Stomach (tissue), 8 donors: ENCODE measurements at regions not wholly inside any gene's neighbourhood (a gene's known extent, or its start where the extent isn't known, plus 50 kb on each side); places are given as distances from the start of the nearest gene placed in this dataset.

ENCODE experiments used
- DNase-seq, 2 donors: peaks; one replicate each; pipeline versions ENCODE4 v3.0.0 to v3.0.0-alpha.2; 2013 to 2019
- H3K27ac ChIP-seq, 5 donors: fragments of 200-600 bp in 4 of 5; sonication (generic) in 4 of 5; one replicate each; pipeline ENCODE4 v1.5.1; 2013 to 2019; ENCODE audit warnings: mild to moderate bottlenecking in 1 of 5, moderate library complexity in 1 of 5
- H3K27me3 ChIP-seq, 3 donors: fragments of 200-600 bp; sonication (generic); one replicate each; pipeline ENCODE4 v1.5.1; 2017 to 2019; ENCODE audit warnings: mixed run types in 1 of 3
- H3K36me3 ChIP-seq, 4 donors: fragments of 200-600 bp; sonication (generic); 1 replicate in 3 of 4; 2 replicates in 1 of 4; pipeline ENCODE4 v1.5.1; 2016 to 2019
- H3K4me1 ChIP-seq, 4 donors: fragments of 200-600 bp; sonication (generic); one replicate each; pipeline ENCODE4 v1.5.1; 2016 to 2019
- H3K4me3 ChIP-seq, 4 donors: fragments of 200-600 bp; sonication (generic) in 3 of 4; one replicate each; pipeline ENCODE4 v1.5.1; 2016 to 2019; ENCODE audit warnings: mild to moderate bottlenecking in 1 of 4
- H3K9me3 ChIP-seq, 4 donors: fragments of 200-600 bp; sonication (generic); one replicate each; pipeline ENCODE4 v1.5.1; 2016 to 2019
- EP300 ChIP-seq: sonication (generic); formaldehyde crosslinking; IDR thresholded peaks from one replicate; pipeline ENCODE4 v1.6.1; 2017; ENCODE audit warnings: antibody characterized with exemption
- POLR2A ChIP-seq, 4 donors: fragments of 450-650 bp; IDR thresholded peaks; one replicate each; pipeline ENCODE4 v1.6.1; 2016; ENCODE audit warnings: antibody characterized with exemption in 4 of 4, control low read depth in 2 of 4, mild to moderate bottlenecking in 1 of 4, moderate library complexity in 1 of 4
- POLR2AphosphoS5 ChIP-seq, 3 donors: sonication (generic); formaldehyde crosslinking; IDR thresholded peaks; one replicate each; pipeline ENCODE4 v1.6.1; 2016; ENCODE audit warnings: antibody characterized with exemption in 3 of 3
- WGBS, 5 donors: extraction: QIAGEN DNeasy Blood & Tissue Kit in 3 of 5; methylation state at CpG; one replicate each; pipeline versions ENCODE4 v1.1.5 to v1.1.7; 2013 to 2018; 5-methylcytosine and 5-hydroxymethylcytosine counted together
- intact Hi-C: fragments of 100-400 bp; cut with DNase I; formaldehyde crosslinking; loops from one replicate; pipeline ENCODE4 v1.15.1; 2023; ENCODE audit warnings: low total_unique reads
- TF ChIP-seq, protein P1 (sequence below), 7 experiments: fragments of 450-650 bp in 4 of 7; fragments of 200-600 bp in 3 of 7; sonication (generic) in 3 of 7; IDR thresholded peaks; one replicate each; pipeline ENCODE4 v1.5.1; 2016 to 2019; ENCODE audit warnings: antibody characterized with exemption in 7 of 7, control low read depth in 2 of 7, mild to moderate bottlenecking in 1 of 7
- donor health status: healthy with polysubstance abuse.
- donor health status: Bipolar disorder and iron deficiency.
- donor health status: healthy.

DNA sequence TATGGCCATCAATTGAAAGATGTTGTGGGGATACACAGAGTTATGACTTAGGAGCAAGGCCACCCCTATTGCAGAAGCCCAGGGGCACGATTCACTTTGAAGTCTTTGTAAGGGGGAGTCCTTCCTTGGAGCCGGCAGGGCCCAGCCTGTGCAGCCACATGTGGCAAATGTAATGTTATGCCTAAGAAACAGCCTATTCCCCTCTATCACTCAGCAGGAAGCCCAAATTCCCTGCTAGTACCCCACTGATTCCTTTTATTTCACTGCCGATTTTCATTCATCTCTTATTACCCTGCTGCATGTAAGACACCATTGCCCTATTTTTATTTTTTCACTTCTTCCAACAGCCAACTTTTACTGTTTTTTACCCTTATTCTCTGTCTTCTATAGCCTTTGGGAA lies 233.2 kb downstream of the PMP22 start:
- WGBS, 5 donors: 64 to 75% (median 71%) methylated on average over 3 of the region's 3 CpGs
- peaks cover 0 to 12% (median 0%) of the 10 kb centered on the region in 3 donors for H3K27me3 ChIP-seq
- no peaks in the 10 kb centered on the region for H3K36me3 ChIP-seq
- no peak overlapping the region for H3K27ac ChIP-seq
- no peaks in the 10 kb centered on the region for H3K4me1 ChIP-seq
- intact Hi-C loops: no loop called here
- no peak overlapping the region for H3K4me3 ChIP-seq
- TF ChIP-seq POLR2AphosphoS5 (IDR thresholded peaks at IDR 0.05) (no peak), EP300 (no peak), POLR2A (IDR thresholded peaks at IDR 0.05) (no peak)
- TF ChIP-seq, protein P1, sequence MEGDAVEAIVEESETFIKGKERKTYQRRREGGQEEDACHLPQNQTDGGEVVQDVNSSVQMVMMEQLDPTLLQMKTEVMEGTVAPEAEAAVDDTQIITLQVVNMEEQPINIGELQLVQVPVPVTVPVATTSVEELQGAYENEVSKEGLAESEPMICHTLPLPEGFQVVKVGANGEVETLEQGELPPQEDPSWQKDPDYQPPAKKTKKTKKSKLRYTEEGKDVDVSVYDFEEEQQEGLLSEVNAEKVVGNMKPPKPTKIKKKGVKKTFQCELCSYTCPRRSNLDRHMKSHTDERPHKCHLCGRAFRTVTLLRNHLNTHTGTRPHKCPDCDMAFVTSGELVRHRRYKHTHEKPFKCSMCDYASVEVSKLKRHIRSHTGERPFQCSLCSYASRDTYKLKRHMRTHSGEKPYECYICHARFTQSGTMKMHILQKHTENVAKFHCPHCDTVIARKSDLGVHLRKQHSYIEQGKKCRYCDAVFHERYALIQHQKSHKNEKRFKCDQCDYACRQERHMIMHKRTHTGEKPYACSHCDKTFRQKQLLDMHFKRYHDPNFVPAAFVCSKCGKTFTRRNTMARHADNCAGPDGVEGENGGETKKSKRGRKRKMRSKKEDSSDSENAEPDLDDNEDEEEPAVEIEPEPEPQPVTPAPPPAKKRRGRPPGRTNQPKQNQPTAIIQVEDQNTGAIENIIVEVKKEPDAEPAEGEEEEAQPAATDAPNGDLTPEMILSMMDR (IDR thresholded peaks at IDR 0.05): no peak
- DNase-seq: no peak
- no peaks in the 10 kb centered on the region for H3K9me3 ChIP-seq

DNA sequence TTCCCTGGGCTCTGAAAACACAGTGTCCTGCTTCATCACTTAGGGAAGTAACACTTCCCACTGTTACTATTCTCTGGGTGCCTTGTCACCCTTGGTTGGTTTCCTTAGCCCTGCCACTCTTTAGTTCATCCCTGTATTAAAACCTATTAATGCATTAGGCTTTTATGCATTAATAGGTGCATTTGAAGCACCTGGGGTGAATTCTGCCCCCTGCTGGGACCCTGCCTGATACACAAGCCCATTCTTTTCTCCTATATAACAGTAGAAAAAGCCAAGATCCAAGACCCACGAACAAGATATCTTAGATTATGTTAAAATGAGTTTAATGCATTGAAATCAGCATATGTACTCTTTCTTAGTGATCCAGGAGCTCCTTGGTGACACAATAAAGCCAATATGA lies 235.7 kb downstream of the PMP22 start:
- Histone ChIP-seq H3K27me3 (peaks cover 0 to 9% (median 0%) of the 10 kb centered on the region in 3 donors), H3K27ac (no peak overlapping the region), H3K9me3 (no peaks in the 10 kb centered on the region), H3K4me1 (no peaks in the 10 kb centered on the region), H3K36me3 (no peaks in the 10 kb centered on the region), H3K4me3 (no peak overlapping the region)
- intact Hi-C loops: no loop called here
- TF ChIP-seq, protein P1 (IDR thresholded peaks at IDR 0.05): no peak
- TF ChIP-seq POLR2A (IDR thresholded peaks at IDR 0.05) (no peak), EP300 (no peak), POLR2AphosphoS5 (IDR thresholded peaks at IDR 0.05) (no peak)
- no peak for DNase-seq
- 45 to 63% (median 56%) methylated on average over 1 of the region's 1 CpG for WGBS, 5 donors

DNA sequence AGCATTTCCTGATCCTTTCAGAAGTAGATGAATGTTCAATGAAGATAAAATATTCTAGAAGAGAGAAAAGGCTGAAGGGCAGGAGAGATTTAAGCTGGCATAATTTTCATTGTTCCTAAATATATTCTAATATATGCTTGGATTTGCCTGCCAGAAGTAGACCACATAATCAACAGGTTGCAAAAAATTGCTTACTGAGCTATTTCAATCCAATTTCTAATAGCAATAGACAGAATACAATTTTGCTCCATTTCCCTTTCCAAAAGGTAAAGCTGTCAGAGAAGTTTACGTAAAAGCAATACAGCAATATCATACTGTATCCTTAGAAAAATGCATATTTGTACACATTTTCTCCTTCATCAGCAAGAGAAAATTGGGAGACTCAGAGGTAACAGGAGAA lies 237.3 kb downstream of the PMP22 start:
- H3K4me1 ChIP-seq: no peaks in the 10 kb centered on the region
- H3K9me3 ChIP-seq: peaks cover 0 to 2% (median under 1%) of the 10 kb centered on the region in 4 donors
- peaks cover 0 to 6% (median 0%) of the 10 kb centered on the region in 3 donors for H3K27me3 ChIP-seq
- H3K27ac ChIP-seq: no peak overlapping the region
- intact Hi-C loops: no loop called here
- H3K4me3 ChIP-seq: no peak overlapping the region
- no peak for DNase-seq
- no peaks in the 10 kb centered on the region for H3K36me3 ChIP-seq
- TF ChIP-seq POLR2AphosphoS5 (IDR thresholded peaks at IDR 0.05) (no peak), EP300 (no peak)
- TF ChIP-seq, protein P1 (IDR thresholded peaks at IDR 0.05): no peak
- WGBS, 5 donors: 95 to 98% (median 96%) methylated on average over 1 of the region's 1 CpG

DNA sequence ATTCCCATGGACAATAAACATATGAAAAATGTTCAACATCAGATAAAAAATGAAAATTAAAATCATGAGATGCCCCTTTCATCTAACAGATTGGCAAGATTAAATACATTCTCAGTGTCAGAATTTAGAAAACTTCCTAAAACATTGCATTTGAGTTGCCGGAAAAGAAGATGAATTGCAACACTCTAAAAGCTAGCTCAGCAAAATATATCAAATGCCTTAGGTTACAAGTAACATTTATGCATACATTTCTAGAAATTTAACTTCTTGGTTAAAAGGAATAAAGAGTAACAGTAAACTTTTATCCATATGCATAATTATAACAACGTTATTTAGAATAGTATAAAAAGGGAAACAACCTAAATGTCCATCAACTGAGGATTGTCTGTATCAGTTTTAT lies 239.0 kb downstream of the PMP22 start:
- intact Hi-C loops: no loop called here
- Histone ChIP-seq H3K4me1 (no peaks in the 10 kb centered on the region), H3K9me3 (peaks cover 0 to 10% (median 4%) of the 10 kb centered on the region in 4 donors), H3K27me3 (no peaks in the 10 kb centered on the region), H3K27ac (no peak overlapping the region), H3K36me3 (no peaks in the 10 kb centered on the region), H3K4me3 (no peak overlapping the region)
- WGBS, 5 donors: 81 to 88% (median 84%) methylated on average over 2 of the region's 2 CpGs
- TF ChIP-seq POLR2AphosphoS5 (IDR thresholded peaks at IDR 0.05) (no peak), EP300 (no peak), POLR2A (IDR thresholded peaks at IDR 0.05) (no peak)
- TF ChIP-seq, protein P1 (IDR thresholded peaks at IDR 0.05): no peak
- no peak for DNase-seq
